ENCODE measurements at regions not wholly inside any gene's neighbourhood (a gene's known extent, or its start where the extent isn't known, plus 50 kb on each side); places are given as distances from the start of the nearest gene placed in this dataset.

- DNase-seq (ENCODE audit: low read depth in 1 of 2, low spot score in 1 of 2), result no peak
- in situ Hi-C loops (cut with HindIII; ENCODE audit: low pct_unique_long_range_greater_than_20kb, low sequenced_read_pairs), result no loop called here
- no peak for TF ChIP-seq JUND (IDR thresholded peaks at IDR 0.05; ENCODE audit: low read depth)
Observed at GRCh38 chr14:65153101-65153500, 50.8 kb upstream of the MAX start.

- no peak for TF ChIP-seq JUND (IDR thresholded peaks at IDR 0.05; ENCODE audit: low read depth)
- no peak for DNase-seq (ENCODE audit: low read depth in 1 of 2, low spot score in 1 of 2)
- in situ Hi-C loops (cut with HindIII; ENCODE audit: low pct_unique_long_range_greater_than_20kb, low sequenced_read_pairs), result no loop called here
Observed at GRCh38 chr14:65156568-65157366, 54.5 kb upstream of the MAX start.

DNA sequence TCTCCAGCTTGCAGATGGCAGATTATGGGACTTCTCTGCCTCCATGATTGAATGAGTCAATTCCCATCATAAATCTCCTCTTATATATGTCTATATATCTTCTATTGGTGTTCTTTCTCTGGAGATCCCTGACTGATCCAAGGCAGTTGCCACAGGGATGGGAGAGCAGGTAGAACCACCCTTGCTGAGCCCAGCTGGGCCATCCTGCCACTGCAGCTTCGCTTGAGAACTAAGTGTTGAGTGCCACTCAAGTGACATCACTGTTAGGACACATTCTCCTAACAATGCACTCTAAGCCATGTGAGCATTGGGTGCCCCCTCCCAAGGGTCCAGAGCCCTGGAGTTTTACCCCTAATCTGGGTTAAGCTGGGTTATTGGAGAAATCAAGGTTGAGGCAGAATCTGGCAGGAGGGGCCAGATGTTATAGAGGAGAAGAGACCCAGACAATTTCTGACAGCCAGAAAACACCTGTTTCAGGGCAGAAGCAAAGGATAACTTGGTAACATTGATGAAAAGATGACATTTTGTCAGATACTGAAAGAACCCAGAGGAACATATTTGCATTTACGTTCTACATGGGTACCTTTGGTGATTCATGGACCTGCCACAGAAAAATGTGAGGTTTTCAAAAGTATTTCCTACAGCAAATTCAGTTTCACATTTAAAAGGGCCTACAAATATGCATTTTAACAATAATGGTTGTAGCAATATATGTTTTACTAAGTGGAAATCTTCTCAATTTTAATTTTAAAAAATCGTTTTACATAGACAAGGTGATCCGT, 57.2 kb upstream of the MAX start:
- no peak for TF ChIP-seq JUND (IDR thresholded peaks at IDR 0.05; ENCODE audit: low read depth)
- in situ Hi-C loops (cut with HindIII; ENCODE audit: low pct_unique_long_range_greater_than_20kb, low sequenced_read_pairs), result no loop called here
- no peak for DNase-seq (ENCODE audit: low read depth in 1 of 2, low spot score in 1 of 2)

DNA sequence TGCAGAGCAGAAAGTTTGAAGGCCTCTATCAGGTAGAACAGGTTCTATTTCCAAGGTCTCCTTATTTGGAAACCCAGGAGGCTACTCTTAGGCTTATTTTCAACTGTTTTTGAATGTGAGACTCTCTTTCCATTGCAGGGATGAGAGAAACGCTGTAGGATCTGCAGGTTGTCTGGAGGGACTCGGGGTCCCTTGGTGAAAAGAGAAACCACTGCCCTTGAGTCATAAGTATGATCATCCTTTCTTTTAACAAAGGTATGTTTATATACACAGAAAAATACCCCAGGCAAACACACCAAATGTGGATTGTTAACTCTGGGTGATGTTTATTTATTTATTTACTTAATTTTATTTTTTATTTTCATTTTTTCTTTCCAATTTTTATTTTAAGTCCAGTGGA, 57.8 kb upstream of the MAX start:
- in situ Hi-C loops (cut with HindIII; ENCODE audit: low pct_unique_long_range_greater_than_20kb, low sequenced_read_pairs), result no loop called here
- no peak for DNase-seq (ENCODE audit: low read depth in 1 of 2, low spot score in 1 of 2)
- TF ChIP-seq JUND (IDR thresholded peaks at IDR 0.05; ENCODE audit: low read depth), result no peak

DNA sequence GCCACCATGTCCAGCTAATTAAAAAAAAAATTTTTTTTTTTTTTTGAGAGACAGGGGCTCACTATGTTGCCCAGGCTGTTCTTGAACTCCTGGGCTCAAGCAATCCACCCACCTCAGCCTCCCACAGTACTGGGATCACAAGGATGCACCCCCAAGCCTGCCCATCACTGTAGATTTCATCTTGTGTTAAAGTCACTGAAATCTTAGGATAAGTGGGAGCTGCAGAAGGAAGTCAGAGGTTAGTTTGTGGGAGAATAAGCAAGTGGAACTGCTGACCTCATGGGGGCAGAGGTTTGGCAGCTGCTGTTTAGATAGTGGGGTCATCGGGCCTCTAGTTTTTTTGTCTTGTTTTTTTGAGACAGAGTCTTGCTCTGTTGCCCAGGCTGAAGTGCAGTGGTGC, 59.7 kb upstream of the MAX start:
- in situ Hi-C loops (cut with HindIII; ENCODE audit: low pct_unique_long_range_greater_than_20kb, low sequenced_read_pairs), result no loop called here
- no peak for TF ChIP-seq JUND (IDR thresholded peaks at IDR 0.05; ENCODE audit: low read depth)
- DNase-seq (ENCODE audit: low read depth in 1 of 2, low spot score in 1 of 2), result no peak

DNA sequence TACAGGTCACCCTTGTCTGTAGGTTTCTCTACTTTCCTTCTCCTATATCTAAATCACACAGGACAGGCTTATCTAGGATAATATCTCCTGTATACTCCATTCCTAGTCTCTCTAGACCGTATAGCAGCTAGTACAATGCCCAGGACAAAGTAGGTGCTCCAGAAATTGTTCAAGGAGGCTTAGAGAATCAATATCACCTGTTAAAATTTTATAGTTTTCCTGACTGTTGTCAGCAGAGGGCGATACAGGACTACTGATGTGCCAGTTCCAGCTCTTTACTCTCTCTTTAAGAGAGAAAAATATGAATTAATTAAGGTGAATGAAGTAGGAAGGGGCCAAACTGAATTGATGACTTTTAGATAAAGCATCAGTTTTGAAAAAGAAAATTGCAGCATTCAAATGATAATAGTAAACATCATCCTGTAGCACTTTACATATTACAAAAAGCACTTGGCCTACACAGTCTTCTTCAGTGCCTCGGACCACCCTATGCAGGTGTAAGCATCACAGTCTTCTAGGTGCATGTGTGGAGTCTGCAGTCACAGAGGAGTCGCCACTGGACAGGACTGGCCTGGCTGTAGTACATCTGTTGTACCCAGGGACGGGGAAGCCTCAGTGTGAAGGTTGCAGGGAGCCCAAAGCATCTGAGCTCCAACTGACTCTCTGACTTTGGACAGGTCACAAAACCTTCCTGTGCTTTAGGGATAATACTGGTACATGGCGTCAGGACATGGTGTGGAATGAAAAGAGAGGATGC, 61.9 kb upstream of the MAX start:
- peak; percentile 49 to 81 for DNase-seq (ENCODE audit: low read depth in 1 of 2, low spot score in 1 of 2)
- in situ Hi-C loops (cut with HindIII; ENCODE audit: low pct_unique_long_range_greater_than_20kb, low sequenced_read_pairs), result no loop called here
- TF ChIP-seq JUND (IDR thresholded peaks at IDR 0.05; ENCODE audit: low read depth), result no peak

DNA sequence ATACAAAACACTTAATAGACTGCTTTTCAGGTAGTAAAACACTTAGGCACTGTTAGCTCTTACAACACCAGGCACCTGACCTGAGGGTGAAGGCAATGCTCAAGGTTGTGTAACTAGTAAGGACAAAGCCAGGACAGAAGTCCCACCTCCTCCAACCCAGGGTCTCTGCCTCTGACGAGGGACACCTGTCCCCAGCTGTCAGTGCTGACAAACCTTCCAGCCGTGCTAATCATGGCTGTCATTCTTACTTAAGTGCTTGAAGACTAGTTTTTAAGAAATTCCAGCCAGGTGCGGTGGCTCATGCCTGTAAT, 62.5 kb upstream of the MAX start:
- DNase-seq (ENCODE audit: low read depth in 1 of 2, low spot score in 1 of 2), result no peak
- TF ChIP-seq JUND (IDR thresholded peaks at IDR 0.05; ENCODE audit: low read depth), result no peak

DNA sequence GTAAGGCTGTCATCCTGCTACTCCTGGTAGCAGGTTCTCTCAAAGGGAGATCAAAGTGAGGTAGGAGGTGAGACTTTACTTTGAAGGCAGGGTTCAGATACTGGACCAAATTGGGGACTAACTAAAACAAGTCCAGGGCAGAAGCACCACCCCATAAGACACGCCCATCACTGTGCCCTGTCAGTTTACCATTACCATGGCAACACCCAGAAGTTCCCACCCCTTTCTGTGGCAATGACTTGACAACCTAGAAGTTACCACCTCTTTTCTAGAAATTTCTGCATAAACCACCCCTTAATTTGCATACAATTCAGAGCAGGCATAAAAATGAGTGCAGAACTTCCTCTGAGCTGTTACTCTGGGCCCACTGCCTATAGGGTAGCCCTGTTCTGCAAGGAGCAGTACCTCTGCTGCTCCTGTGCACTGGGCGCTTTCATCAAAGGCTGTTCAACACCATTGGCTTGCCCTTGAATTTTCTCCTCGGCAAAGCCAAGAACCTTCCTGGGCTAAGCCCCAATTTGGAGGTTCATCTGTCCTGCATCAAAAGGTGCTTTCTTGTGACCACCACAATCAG, 64.8 kb upstream of the MAX start:
- DNase-seq (ENCODE audit: low read depth in 1 of 2, low spot score in 1 of 2), result peak in 1 of 2 experiments; percentile 68
- in situ Hi-C loops (cut with HindIII; ENCODE audit: low pct_unique_long_range_greater_than_20kb, low sequenced_read_pairs), result no loop called here

More for the DNA sequence above, 62.5 kb upstream of the MAX start:
- in situ Hi-C loops (cut with HindIII; ENCODE audit: low pct_unique_long_range_greater_than_20kb, low sequenced_read_pairs), result no loop called here

DNA sequence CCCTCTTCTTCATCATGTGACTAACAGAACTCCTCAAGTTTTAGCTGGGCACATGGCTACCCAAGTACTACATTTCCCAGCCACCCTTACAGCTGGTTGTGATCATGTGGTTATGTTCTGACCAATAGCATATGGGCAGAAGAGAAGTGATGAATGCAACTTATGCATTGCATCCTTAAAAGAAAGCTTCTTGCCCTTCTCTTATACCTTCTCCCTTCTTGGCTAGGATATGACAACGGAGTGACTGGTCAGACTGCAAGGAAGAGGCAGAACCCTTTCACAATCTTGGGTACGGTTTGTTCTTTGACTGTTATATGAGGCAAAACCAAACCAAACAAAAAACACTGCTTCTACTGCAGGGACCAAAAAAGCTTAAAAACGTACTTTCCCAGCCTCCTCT, 66.5 kb upstream of the MAX start:
- in situ Hi-C loops (cut with HindIII; ENCODE audit: low pct_unique_long_range_greater_than_20kb, low sequenced_read_pairs), result no loop called here
- no peak for TF ChIP-seq JUND (IDR thresholded peaks at IDR 0.05; ENCODE audit: low read depth)
- DNase-seq (ENCODE audit: low read depth in 1 of 2, low spot score in 1 of 2), result peak in 1 of 2 experiments; percentile 36

More for the DNA sequence above, 64.8 kb upstream of the MAX start:
- TF ChIP-seq JUND (IDR thresholded peaks at IDR 0.05; ENCODE audit: low read depth), result no peak

DNA sequence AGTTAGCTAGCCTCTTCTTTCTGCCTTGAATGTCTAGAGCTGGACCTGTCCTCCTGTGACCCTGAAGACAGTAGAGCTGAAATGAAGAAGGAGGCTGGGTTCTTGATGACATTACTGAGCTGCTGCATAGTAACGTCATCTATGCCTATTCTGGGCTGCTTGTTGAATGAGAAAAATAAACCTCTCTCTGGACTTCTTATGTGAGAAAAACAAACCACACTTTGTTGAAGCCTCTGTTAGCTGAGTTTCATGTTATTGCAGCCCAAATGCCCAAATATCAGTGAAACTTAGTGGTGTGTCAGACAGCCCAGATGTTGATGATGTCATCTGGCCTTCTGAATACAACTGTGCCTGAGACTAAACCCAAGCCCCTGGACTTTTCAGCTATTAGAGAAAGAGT, 67.0 kb upstream of the MAX start:
- TF ChIP-seq JUND (IDR thresholded peaks at IDR 0.05; ENCODE audit: low read depth), result no peak
- no peak for DNase-seq (ENCODE audit: low read depth in 1 of 2, low spot score in 1 of 2)
- in situ Hi-C loops (cut with HindIII; ENCODE audit: low pct_unique_long_range_greater_than_20kb, low sequenced_read_pairs), result no loop called here

DNA sequence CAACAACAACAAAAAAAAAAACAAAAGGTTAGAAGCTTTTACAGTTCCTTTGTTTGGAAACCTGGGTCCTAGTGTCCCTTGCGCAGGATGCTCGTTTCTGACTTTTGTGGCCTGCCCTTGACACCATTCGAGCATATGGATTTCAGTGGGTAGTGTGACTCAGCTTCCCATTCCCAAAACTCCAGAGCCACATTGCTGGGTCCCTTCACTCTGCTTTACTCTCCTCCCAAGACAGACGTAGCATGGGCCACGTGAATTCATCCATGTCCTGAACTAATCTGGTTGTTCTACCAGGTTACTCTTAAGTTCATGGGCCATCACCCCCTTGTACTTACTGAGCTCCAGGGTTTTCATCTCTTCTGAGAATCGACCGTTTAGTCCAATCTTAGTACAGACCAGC, 68.0 kb upstream of the MAX start:
- no peak for DNase-seq (ENCODE audit: low read depth in 1 of 2, low spot score in 1 of 2)
- no peak for TF ChIP-seq JUND (IDR thresholded peaks at IDR 0.05; ENCODE audit: low read depth)
- in situ Hi-C loops (cut with HindIII; ENCODE audit: low pct_unique_long_range_greater_than_20kb, low sequenced_read_pairs), result no loop called here

DNA sequence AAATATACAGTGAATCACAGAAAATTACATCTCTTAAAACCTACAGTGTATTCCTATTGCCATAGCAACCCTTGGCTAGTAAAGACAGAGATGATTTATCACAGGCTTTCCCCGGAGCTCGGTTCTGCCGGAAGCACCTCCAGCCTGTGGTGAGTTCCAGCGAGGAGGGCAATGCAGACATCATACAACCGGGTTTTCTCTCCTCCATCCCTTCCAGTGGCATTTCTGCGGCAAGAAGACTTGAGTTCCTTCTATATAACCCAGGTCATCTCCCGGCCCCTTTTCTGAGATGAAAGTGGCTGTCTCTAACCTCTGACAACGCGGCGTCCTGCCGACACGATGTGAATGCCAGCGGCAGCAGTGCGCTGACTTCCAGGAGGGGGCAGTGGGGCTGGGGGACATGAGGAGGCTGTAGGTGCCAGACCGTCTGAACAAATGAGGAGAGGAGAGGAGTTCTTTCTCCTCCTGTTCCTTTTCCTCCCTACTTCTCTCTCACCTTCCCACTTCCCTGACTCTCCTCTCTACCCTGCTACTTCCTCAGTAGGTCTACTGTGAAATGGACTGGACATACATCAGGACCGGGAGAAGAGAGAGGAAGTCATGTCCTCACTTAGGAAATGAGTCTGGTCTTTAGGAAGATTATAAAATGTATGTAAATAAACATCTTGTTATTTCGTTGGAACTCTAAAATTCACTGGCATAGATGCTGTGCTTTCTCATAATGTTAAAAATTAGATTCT, 68.6 kb upstream of the MAX start:
- no peak for TF ChIP-seq JUND (IDR thresholded peaks at IDR 0.05; ENCODE audit: low read depth)
- DNase-seq (ENCODE audit: low read depth in 1 of 2, low spot score in 1 of 2), result no peak
- in situ Hi-C loops (cut with HindIII; ENCODE audit: low pct_unique_long_range_greater_than_20kb, low sequenced_read_pairs), result no loop called here

Measured in T47D (cell line).